SH-SY5Y (cell line): ENCODE measurements at regions not wholly inside any gene's neighbourhood (a gene's known extent, or its start where the extent isn't known, plus 50 kb on each side); places are given as distances from the start of the nearest gene placed in this dataset.

Experiments used
- GATA2 ChIP-seq: IDR thresholded peaks from 2 replicates; pipeline ENCODE4 v1.6.1; 2011; ENCODE audit warnings: mild to moderate bottlenecking, low read depth, low read length
- GATA3 ChIP-seq: IDR thresholded peaks from 2 replicates; pipeline ENCODE4 v1.6.1; 2011; ENCODE audit warnings: low read depth, mild to moderate bottlenecking, low read length, moderate library complexity

DNA sequence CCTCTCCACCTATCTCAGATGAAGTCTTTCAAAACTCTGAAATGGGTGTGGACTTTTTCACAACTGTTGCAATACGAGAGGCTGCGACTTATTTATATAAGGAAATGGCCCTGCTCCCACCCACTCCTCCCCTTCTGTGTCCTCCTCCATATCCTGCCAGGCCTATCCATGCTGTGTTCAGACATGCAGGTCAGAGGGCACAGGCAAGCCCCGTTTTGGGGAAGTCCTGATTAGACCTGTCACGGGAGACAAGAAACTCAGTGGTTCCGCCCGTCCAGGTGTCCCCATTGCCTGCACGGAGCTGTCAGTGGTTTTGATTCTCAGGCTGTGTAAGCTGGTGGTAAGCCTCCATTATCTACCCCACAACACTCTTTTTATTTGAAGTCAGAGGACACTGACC, 99.6 kb upstream of the MGAT5 start:
- TF ChIP-seq GATA3 (no peak), GATA2 (no peak)
